NK-92 treated with Interleukin-12 subunit alpha and Interleukin-12 subunit beta, amount 100 ng/mL, for 24 hours (cell line): ENCODE measurements at regions not wholly inside any gene's neighbourhood (a gene's known extent, or its start where the extent isn't known, plus 50 kb on each side); places are given as distances from the start of the nearest gene placed in this dataset.
"Not testable (repeated sequence)": the region's sequence is repeated elsewhere in the genome, so short reads cannot be mapped to it uniquely, and the experiment has no call there.

Source experiments
- DNase-seq: peaks from one replicate; lab custom pipeline; 2025; lab: John Stamatoyannopoulos, UW

DNA sequence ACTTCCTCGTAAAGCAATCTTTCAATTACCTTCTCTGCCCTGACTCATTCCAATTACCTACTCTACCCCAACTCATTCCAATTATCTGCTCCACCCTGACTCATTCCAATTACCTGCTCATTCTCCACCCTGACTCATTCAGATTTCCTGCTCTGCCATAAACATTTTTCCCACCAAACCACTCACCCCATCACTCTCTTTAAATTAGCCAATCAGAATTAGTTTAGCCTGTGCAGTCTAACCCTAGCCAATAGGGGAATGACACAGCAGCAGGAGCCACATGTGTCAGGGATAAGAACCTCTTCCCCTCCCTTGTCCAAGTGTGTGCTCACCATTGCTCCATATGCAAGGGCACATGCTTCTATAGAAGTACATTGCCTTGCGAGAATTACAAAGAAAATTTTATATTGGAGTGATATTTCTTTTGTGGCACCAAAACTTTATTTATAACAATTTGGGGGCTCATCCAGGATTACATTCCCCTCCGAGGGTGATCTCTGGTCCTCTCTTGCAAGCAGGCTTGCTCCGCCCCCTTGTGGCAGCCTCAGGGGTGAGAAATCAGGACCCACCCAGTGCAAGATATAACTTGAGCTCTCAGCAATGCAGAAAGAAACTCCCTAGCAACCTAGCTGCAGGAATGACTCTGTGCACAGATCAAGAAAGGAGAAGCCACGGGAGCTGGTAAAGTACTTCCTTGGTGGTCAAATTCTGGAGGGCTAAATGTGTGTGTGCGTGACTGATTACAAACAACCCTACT, 551.9 kb upstream of the EYS start:
- not testable (repeated sequence) for DNase-seq

DNA sequence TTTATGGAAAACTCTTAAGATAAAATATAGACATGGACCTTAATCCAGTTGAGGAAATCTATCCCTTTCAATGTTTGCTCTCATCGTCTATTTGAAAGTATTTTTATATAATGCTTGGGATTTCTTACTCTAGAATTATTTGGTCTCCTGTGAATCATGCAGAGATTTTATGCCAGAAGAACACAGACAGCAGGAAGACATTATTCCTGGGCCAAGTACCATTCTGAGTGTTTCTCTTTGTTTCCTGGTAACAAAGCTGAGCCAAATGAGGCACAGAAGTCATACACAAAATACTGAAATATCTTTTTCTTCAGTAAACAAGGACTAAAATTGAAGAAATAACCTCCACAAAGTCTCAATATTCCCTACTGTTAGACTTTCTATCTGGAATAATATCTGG, 538.2 kb upstream of the EYS start:
- DNase-seq = no peak

DNA sequence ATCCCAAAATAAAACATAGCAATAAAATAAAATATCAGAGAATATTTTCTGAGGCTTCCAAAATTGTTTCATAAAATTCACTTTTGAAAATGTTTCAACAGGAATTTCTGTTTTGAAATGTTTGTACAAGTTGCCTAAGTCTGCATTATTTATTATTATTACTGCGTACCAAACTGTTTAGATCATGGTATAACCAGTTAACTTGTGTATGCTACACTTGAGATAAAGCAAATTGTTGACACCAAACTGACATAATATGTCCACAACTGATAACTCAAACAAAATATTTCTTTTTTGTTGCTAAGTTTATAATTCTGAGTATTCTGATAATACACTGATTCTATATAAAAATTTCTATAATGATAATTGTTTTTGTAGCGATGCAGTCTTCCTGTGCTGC, 531.8 kb upstream of the EYS start:
- no peak for DNase-seq

DNA sequence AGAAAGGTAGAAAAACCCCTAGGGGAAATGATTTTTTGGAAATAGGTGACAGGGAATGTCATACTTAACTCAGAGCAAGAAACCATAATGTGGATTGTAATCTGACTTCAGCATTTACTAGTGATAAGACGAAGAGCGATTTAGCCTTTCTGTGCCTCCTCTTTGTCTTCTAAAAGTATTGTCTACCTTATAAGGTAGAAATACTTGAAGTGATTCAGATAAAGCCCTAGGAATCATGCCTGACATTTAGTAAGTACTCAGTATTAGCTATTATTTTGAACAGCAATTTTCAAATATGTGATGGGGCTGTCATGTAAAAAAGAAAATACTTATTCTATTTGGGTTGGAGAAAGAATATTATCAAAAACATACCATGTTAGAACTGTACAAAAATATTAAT, 525.9 kb upstream of the EYS start:
- no peak for DNase-seq

DNA sequence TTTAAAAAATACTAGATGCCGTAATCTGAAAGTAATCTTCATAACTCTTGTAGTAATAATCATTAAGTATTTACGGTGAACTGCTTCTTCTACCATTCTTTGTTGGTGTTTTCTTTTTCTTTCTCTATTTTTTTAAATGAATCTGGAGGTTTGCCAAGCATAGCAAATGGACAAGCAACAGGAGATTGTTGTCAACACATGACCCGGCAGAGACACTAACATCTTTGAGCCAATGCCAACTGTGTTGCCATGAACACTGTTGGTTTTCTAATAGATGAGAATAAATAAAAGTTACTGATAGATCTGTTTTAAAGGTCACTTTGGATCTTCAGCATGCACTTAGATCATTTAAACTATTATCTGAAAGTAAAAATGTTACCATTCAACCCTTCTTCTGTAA, 523.6 kb upstream of the EYS start:
- DNase-seq = no peak

DNA sequence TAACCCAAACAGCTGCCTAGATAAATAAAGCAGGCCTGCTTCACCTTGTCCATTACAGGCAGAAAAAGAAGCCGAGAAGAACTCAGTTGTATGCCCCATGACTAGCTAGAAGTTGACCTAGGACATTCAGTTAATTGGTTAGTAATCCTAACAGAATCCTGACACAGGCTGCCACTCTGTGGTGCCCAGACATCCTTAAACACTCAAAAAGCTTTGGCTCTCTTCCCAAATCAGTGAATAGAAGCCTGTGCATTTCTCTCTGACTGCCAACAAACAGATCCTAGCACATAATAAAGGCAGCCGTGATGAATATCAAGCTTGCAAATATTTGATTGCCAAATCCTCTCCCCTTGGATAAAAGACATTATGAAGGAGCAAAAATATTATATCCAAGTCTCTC, 519.1 kb upstream of the EYS start:
- DNase-seq = no peak

DNA sequence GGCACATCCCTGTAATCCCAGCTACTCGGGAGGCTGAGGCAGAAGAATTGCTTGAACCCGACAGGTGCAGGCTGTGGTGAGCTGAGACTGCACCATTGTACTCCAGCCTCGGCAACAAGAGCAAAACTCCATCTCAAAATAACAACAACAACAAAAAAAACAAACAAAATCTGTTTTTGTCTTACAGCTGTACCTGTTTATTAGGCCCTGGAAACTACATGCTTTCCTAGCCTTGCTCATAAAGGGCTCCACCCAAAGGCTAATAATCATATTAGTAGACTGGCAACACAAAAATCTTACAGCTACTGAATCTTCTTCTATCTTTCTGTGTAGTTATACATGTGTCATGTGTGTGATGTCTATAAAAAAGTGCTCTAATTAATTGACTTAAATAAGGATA, 503.9 kb upstream of the EYS start:
- no peak for DNase-seq

DNA sequence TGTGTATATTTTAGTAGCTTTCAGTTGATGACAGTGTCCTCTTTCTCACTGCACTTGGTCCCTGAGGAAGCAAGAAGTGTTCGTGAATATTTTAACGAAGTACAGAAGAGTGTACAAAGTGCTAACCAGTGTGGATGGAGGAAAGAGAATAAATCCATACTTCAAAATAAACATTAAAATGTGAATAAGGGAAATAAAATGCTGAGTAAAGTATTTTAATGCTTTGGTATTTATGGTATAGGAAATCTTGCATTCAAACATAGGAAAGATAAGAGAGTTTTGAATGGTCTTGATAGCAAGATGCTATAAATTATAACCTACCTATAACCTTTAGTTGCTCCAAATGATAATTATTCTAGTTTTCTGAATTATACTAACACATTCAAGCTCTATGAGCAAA, 493.4 kb upstream of the EYS start:
- DNase-seq = no peak

DNA sequence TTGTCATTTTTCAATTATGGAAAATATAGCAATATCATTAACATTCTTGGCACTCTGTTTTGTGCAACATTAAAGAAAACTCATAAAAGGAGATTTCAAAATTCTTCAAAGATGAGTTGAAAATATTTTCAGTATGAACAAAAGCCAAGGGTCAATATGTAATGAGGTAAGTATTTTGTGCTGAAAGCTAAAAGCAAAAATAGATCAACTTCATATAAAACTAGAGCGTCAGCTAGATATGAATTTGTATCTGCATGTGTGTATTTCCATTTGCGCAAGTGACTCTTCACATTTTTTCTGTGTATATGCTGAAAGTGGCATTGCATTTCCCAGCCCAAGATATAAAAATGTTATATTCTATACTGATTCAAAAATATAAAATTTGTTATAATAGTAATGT, 492.1 kb upstream of the EYS start:
- DNase-seq = no peak

DNA sequence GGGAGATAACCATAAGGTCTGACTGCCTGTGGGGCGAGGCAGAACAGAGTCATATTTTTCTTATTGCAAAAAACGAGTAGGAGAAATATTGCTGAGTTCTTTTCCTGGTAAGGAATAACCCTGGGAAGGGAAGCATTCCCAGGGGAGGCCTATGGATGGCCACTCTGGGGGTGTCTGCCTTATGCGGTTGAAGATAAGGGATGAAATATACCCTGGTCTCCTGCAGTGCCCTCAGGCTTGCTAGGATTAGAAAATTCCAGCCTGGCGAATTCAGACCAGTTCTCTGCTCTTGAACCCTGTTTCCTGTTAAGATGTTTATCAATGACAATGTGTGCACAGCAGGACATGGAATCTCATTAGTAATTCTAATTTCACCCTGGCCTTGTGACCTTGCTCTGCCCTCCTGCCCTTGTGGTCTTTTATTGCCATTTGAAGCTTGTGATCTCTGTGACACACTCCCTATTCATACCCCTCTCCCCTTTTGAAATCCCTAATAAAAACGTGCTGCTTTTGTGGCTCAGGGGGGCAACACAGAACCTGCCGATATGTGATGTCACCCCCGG, 491.1 kb upstream of the EYS start:
- no peak for DNase-seq

DNA sequence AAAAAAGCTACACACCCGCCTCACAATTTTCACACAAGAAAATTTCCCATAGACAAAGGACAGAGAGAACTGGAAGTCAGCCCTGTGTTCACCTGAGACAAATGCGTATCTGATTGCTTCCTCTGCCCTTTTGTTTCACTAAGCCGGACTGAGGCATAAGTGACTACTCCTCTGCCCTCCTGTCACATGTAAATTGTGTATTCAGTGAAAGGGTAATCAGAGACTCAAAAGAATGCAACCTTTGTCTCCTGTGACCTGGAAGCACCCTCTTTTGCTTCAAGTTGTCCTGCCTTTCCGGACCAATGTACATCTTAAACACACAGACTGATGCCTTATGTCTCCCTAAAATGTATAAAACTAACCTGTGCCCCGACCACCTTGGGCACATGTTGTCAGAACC, 483.8 kb upstream of the EYS start:
- no peak for DNase-seq

DNA sequence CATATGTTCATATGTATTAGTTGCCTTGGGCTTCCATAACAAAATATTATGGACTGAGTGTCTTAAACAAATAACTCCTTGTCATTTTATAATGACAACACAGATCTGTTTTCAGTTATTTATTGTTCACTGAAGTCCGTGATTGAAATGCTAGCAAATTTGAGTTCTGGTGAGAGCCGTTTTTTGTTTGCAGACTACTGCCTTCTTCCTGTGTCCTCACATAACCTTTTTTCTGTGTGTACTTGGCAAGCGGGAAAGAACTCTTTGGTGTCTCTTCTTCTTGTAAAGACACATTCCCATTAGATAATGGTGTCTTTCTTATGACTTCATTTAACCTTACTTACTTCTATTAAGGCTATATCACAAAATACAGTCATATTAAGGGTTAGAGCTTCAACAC, 482.9 kb upstream of the EYS start:
- no peak for DNase-seq

DNA sequence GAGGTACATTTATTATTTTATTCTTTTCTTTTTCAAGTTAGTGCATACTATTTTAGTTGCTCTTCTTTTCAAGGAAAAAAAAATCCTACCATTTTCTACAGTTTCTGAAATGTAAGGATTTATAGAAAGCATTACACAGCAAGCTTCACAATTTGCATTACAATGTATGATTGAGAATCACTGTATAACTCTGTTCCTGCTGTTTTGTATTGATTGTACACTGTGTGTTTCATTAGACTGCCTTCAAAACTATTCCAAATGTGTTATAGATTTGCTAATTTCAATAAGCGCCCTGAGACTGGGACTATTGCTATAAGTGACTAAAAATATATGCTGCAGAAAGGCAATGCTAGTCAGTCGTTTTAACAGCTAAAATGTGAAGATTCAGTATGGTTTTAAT, 479.7 kb upstream of the EYS start:
- DNase-seq = no peak

DNA sequence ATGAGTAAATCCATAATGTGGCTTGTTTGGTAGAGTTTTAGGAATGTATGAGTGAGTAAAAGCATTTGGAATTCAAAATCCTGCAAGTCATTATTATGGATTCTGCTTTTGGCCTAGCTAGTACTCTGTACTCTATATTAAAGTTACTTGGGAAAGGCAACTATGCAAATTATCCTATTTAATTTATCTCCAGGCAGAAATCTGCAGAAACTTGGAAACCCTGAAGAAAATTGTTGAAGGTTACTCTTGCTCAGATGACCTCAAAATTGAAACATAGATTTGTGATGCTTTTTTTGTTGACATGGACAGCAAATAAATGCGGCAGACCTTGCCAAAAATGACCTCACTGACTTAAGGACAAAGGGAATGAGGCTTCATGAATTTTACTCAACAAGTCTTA, 477.1 kb upstream of the EYS start:
- no peak for DNase-seq

DNA sequence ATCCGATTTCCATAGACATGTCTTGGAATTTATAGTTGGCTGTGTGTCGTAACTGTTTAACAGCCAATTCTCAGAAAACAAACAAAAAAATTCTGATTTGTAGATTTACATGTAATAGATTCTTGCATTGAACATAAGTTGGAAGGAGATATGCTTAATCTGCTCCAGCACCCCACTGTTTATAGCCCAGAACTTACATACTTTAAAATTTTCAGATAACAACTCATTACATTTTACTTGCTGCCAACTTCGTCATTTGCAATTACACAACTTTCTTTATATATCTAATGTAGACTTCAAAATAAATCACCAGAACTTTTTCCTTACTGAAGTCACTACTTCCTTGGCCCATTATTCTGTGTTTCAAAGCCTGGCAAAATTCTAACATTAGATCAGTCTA, 472.3 kb upstream of the EYS start:
- no peak for DNase-seq

DNA sequence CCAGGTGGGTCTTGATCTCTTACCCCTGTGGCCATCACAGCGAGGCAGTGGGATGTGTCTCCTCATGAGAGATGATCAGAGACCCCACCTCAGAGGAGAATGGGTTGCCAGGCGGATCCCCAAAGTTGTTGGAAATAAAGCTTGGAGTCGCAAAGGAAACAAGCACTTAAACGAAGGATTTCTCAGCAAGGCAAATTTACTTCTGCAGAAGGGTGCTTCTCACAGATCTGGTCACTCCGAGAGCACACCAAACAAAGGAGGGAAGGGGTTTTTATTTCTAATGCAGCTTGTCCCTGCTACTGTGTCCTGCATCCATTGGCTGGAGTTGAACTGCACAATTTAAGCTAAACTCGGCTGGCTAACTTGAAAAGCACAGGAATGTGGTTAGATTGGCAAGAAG, 466.6 kb upstream of the EYS start:
- DNase-seq = no peak

DNA sequence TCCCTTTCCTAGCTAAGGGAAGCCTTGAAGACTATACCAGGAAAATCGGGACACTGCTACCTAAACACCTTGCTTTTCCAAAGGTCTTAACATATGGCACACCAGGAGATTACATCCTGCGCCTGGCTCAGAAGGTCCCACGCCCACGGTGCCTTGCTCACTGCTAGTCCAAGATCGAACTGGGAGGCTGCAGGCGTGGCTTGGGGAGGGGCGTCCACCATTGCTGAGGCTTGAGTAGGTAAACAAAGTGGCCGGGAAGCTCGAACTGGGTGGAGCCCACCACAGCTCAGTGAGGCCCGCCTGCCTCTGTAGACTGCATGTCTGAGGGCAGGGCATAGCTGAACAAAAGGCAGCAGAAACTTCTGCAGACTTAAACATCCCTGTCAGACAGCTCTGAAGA, 459.7 kb upstream of the EYS start:
- not testable (repeated sequence) for DNase-seq

DNA sequence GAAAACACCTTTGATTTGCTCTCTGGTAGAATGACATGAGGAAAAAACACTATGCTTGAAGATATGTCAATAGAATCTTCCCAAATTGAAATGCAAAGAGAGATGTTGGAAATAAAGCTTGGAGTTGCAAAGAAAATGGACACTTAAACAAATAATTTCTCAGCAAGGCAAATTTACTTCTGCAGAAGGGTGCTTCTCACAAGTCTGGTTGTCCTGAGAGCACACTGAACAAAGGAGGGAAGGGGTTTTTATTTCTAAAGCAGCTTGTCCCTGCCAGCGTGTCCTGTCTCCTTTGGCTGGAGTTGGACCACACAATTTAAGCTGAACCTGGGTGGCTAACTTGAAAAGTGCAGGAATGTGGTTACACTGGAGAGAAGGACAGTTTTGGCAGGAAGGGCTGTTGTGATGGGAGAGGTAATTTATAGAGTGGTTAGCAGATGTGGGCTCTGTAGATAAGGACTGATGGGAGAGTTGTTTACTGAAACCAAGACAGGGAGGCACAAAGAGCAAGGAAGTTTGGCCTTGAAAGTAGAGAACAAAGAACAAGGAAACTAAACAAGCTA, 454.6 kb upstream of the EYS start:
- DNase-seq = no peak

DNA sequence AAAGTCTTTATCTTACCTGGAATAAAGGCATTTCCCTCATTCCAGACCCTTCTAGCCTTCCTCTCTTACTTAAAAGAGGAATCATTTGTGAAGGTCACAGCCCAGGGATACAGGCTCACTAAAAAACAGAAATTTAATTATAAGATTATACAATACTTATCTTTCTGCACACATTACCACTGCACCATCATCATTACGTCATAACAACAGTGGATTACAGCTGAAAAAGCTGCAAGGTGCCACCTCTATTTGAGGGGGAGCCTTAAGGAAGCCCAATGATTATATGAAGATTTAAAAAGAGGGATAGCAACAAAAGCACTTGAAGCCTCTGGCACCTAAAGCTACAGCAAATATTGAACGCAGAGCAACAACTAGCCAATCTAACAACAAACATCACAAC, 452.9 kb upstream of the EYS start:
- DNase-seq = no peak

DNA sequence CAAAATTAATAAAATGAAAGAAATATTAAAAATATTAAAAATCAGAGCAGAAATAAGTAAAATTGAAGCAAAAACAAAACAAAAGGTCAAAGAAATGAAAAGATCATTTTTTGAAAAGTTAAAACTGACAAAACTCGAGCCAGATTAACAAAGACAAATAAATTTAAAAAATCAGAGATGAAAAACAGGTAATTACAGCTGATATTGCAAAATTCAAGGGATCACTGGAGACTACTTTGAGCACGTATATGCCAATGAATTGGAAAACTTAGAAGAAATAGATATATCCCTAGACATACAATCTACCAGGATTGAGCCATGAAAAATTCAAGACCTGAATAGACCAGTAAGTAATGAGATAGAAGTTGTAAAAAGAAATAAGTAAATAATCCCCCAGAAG, 446.2 kb upstream of the EYS start:
- no peak for DNase-seq

DNA sequence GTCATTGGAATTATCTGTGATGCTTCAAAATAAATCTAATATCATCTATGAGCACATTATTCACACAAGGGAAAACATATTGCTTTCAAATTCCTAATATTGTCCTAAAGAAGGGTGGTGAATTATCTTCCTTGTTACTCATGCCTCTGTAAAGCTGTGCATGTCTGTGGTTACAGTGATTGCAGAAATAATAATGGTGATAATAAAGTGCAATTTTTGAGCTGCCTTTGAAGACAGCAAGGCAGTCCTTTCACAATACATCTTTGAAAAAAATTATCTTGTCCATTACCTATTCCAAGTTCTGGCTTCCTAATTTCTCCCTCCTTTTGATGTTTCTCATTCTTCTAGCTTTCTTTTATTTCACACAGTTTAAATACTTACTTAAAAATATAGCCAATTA, 442.1 kb upstream of the EYS start:
- DNase-seq = no peak

DNA sequence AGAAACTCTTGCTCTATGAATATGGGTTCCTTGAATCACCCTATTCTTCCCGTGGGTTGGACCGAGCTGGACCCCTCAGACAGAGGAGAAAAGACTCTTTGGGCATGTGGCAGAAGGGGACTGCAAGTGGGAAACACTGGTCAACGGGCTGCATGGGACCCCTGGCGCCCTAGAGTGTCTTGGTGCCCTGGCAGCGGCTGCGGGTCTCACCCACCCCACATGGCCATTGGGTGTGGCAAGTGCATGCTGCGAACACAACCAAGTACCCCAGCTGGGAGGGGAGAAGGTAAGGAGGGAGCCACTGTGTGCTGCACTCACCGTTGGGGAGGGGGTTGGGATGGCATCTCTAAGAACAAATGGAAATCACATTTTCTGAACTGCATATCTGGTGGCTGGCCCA, 438.8 kb upstream of the EYS start:
- no peak for DNase-seq

DNA sequence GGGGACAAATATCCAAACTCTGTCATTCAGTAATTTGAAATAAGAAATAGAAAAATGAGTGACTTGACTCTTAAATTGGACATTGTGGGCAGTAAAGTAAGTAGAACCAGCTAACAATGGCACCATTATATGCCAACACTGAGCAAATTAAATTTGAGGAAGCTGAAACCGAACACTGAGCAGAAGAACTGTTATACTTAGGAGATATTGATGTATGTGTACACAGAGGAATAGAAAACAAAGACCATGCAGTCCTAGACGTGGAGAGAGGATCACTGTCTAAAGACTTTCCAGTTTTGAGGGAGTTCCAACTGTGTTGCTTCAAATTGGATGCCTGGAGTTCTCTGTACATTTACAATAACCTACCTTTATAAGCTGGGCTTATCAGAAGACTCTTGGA, 427.0 kb upstream of the EYS start:
- no peak for DNase-seq

DNA sequence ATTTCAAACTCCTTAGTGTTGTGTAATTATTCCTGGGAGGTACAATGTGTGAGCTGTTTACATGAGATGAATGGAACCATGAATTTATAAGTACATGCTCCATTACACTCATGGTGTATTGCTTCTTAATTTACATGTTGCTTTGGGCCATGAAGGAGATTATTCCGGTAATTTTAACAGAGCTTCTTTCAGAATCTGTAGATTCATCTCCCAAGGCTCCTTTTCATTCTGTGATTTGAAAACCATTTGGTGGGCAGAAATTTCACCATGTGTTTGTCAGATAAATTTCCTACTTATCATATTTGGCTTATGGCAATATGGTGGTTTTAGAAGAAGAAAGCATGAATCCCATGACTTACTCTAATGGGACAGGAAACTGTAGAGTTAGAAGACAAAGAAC, 421.6 kb upstream of the EYS start:
- no peak for DNase-seq
